Lung microvascular endothelial cell (primary cell): ENCODE measurements at regions not wholly inside any gene's neighbourhood (a gene's known extent, or its start where the extent isn't known, plus 50 kb on each side); places are given as distances from the start of the nearest gene placed in this dataset.
"Not testable (repeated sequence)": the region's sequence is repeated elsewhere in the genome, so short reads cannot be mapped to it uniquely, and the experiment has no call there.

ENCODE experiments used
- DNase-seq, 2 donors: peaks; one replicate each; pipeline versions ENCODE4 v3.0.0 to v3.0.0-alpha.2; 2010; ENCODE audit warnings: low read depth in 2 of 2

DNA sequence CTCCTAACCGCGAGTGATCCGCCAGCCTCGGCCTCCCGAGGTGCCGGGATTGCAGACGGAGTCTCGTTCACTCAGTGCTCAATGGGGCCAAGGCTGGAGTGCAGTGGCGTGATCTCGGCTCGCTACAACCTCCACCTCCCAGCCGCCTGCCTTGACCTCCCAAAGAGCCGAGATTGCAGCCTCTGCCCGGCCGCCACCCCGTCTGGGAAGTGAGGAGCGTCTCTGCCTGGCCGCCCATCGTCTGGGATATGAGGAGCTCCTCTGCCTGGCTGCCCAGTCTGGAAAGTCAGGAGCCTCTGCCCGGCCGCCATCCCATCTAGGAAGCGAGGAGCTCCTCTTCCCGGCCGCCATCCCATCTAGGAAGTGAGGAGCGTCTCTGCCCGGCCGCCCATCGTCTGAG, 58.8 kb upstream of the ANKRD30BL start:
- not testable (repeated sequence) for DNase-seq

DNA sequence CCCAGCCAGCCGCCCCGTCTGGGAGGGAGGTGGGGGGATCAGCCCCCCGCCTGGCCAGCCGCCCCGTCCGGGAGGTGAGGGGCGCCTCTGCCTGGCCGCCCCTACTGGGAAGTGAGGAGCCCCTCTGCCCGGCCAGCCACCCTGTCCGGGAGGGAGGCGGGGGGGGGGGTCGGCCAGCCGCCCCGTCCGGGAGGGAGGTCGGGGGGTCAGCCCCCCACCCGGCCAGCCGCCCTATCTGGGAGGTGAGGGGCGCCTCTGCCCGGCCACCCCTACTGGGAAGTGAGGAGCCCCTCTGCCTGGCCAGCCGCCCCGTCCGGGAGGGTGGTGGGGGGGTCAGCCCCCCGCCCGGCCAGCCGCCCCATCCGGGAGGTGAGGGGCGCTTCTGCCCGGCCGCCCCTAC, 60.1 kb upstream of the ANKRD30BL start:
- DNase-seq = not testable (repeated sequence)

DNA sequence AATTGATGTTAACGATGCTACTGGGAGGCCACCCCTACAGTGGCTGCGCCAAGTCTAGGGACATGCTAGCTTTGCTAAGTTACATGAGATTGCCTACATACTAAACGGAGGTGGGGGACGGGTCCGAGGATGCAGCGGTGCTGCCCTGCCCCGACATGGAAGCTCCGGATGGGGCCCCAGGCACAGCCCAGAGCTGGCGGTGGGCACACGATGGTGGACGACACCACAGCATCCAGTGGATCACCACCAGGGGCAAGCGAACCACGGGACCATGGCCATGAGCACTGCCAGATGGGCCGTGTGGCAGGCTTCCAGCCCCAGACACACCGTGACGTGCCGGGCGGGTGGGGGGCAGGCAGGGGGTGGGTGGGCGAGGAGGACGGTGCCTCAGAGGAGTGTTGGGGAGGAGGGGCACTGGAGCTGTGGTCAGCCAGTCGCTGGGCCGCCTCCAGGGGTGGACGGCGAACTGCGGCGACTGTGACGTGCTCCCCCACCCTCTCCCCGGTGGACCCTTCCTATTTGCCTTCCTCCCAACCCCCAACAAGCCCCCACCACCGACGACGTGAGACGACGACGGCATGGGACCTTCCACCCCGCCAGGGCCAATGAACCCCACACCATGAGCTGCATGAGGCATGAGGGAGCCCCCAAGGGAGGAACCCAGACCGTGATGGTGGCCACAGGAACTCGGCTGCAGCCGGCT, 90.6 kb upstream of the ANKRD30BL start:
- DNase-seq = no peak

DNA sequence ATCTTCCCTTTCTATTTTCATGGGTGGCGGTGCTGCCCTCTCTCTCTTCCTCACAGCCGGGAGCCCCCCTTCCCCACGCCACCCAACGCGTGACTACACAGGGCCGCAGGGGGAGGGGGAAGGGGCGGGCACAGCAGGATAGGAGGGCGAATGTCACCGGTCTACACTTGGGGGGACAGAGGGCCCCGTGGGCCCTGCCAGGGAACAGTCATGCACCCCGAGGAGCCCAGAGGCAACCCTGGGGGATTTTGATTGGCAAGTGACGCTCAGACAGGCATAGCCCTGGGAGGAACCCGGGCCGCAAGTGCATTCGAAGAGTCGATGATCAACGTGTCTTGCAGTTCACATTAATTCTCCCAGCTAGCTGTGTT, 91.1 kb upstream of the ANKRD30BL start:
- no peak for DNase-seq

DNA sequence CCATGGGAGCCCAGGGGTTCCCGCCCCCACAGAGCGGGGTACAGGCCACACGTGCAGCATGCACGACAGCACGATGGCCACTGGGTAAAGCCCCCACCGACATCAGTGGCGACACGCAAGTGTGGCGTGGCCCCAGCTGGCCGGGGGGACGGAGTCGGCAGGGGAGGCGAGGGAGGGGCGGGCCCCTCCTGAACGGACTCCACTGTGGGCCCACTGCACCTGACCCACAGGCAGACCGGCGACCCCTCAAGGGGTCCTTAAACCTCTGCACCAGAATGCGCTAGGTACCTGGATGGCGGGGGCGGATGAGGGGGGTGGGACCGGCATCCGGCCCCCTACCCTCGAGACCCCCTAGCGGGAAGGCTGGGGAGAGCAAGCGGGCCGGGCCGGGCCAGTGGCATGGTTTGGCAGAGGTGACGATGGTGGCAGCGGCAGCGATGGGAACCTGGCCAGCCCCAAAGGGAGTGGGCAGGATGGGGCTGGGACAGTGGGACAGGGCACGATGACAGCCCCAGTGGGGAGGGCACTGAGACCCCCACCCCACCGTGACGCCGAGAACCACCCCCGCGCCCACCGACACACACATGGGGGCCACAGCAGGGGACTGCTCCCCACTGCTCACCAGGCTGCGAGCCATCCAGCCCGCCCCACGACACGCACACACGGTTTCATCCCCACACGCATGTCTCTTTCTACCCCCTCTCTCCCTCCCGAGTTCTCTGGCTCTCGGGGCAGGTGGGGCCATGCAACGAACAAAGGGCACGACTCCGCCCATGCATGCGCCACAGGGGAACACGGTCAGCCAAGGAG, 91.9 kb upstream of the ANKRD30BL start:
- no peak for DNase-seq

DNA sequence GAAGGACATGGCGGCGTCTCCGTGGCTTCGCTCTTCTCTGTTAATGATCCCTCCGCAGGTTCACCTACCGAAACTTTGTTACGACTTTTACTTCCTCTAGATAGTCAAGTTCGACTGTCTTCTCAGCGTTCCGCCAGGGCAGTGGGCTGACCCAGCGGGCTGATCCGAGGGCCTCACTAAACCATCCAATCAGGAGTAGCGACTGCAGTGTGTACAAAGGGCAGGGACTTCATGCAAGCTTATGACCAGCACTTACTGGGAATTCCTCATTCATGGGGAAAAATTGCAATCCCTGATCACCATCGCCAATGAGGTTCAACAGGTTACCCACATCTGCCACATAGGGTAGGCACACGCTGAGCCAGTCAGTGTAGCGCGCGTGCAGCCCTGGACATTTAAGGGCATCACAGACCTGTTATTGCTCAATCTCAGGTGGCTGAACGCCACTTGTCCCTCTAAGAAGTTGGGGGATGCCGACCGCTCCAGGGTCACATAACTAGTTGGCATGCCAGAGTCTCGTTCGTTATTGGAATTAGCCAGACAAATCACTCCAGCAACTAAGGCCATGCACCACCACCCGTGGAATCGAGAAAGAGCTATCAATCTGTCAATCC, 92.7 kb upstream of the ANKRD30BL start:
- not testable (repeated sequence) for DNase-seq

DNA sequence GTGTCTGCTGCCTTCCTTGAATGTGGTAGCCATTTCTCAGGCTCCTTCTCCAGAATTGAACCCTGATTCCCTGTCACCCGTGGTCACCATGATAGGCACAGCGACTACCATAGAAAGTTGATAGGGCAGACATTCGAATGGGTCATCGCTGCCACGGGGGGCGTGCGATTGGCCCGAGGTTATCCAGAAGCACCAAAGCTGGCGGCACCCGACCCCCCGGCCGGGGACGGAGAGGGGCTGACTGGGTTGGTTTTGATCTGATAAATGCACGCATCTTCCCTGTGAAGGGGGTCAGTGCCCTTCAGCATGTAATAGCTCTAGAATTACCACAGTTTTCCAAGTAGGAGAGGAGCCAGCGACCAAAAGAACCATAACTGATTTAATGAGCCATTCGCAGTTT, 94.0 kb upstream of the ANKRD30BL start:
- no peak for DNase-seq

DNA sequence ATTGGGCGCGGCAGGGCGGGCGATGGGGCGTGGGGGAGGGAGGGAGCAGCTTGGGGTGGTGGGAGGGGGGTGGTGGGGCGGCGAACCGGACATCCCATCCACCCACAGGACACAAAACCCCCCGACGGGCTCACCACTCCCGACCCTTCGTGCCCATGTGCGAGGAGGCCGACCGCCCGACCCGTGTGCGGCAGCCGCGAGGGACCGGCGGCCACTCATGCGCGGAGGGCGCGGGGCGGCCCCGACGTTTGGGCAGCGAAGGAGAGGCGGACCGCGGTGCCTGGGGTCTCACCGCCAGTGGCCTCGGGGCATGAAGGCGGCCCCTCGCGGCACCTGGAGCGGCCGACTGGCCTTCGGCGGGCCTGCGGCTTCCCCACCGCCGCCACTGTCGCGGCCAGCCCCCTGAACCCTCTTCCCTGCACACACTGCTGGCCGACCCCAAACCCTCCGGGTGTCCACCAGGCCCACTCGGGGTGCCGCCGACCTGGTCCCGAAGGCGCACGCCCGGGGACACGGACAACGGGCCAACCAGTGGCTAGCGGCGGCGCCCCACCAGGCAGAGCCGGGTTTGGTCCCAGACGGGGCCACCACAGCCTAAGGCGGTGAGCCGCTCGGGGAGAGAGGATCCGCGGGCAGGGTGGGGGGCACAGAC, 94.6 kb upstream of the ANKRD30BL start:
- no peak for DNase-seq

DNA sequence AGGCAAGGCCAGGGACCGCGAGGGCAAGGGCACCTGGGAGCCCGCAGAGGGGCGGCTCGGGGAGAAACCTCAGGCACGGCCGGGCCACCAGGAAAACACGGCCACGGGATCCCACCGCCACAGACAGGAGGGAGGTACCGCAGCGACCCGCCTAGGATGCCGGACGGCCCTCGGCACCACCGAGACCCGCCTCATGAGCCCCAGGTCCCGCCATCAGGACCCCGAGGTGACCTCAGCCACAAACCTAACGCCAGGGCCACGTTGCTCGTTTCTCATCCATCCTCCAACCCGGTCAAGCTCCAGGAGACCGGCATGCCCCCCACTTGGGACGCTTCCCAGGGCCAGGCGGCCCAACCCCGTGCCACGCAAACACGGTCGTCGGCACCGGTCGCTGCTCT, 95.2 kb upstream of the ANKRD30BL start:
- not testable (repeated sequence) for DNase-seq

DNA sequence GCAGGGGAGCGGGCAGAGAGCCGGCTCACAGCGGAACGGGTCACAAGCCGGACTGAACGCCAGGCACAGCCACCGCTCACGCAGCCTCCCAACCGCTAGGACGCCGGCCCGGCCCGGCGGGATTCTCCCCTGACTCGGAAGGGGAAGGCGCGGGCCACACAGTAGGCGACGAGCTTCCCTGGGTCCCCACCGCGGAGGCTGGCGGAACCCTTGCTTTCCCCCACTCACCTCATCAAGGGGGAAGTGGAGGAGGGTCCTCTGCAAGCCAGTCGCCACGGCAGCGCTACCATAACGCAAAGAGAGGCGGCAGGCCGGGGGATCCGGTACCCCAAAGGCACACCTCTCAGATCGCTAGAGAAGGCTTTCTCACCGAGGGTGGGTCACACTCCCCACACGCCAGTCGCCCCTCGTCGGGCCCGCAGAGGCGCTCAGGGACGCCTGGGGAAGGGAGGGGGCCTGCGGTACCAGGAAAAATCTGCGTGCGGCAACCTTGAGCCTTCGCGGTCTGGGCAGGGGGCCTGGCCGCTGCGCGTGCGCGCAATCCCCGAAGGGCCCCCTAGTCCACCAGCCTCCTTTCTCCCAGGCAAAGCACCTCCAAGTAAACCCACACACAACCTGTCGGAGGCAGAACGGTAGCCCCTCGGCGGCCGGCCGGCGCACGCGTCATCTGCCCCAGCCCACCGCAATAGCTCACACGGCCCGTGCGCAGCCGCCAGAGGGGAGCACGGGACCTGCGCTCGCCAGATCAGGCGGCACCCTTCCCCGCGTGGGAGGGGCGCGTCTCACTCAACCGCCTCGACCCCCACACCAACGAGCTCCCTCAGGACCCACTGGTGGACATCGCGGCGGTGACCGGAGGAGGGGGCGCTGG, 95.8 kb upstream of the ANKRD30BL start:
- DNase-seq = not testable (repeated sequence)

DNA sequence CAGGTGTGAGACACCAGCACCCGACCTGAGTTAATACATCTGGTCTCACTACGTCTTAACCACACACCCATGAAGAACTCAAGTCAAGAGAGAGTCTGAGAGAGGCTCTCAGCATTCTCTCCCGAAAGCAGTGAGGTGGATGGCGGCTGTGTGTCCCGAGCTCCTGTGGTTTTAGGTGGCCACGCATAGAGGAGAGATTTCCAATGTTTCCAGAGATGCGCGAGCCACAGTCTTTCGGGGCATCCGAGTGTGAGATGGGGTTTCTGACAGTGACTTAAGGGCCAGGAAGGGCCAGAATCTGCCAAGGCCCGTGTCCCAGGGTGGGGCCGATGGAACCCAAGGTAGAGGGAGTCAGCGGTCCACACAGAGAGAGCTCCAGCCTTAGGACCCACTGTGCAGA, 97.5 kb upstream of the ANKRD30BL start:
- DNase-seq = not testable (repeated sequence)

DNA sequence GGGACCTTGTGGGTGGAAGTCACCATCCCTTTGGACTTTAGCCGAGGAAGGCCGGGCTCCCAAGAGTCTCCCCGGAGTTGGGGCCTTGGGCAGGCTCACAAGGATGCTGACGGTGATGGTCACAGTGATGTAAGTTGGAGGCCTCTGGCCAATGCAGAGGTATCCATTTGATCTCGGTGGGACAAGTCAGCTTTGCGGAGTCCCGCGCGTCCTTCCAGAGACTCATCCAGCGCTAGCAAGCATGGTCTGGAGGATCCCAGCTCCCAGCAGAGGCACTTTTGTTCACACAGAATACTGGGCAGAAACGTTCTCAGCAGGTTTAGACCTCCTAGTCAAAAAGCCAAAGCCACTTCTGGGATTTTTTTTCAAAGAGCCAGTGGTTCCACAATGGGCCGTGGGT, 103.8 kb upstream of the ANKRD30BL start:
- not testable (repeated sequence) for DNase-seq

DNA sequence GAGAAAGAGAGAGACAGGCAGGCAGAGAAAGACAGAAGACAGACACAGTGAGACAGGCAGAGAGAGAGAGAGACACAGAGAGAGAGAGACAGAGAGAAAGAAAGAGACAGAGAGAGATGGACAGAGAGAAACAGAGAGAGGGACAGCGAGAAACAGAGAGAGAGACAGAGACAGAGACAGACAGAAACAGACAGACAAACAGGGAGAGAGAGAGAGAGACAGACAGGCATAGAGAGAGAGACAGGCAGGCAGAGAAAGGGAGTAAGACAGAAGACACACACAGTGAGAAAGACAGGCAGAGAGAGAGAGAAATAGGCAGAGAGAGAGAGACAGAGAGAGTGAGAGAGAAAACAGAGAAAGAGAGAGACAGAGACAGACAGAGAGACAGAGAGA, 105.3 kb upstream of the ANKRD30BL start:
- DNase-seq = no peak

DNA sequence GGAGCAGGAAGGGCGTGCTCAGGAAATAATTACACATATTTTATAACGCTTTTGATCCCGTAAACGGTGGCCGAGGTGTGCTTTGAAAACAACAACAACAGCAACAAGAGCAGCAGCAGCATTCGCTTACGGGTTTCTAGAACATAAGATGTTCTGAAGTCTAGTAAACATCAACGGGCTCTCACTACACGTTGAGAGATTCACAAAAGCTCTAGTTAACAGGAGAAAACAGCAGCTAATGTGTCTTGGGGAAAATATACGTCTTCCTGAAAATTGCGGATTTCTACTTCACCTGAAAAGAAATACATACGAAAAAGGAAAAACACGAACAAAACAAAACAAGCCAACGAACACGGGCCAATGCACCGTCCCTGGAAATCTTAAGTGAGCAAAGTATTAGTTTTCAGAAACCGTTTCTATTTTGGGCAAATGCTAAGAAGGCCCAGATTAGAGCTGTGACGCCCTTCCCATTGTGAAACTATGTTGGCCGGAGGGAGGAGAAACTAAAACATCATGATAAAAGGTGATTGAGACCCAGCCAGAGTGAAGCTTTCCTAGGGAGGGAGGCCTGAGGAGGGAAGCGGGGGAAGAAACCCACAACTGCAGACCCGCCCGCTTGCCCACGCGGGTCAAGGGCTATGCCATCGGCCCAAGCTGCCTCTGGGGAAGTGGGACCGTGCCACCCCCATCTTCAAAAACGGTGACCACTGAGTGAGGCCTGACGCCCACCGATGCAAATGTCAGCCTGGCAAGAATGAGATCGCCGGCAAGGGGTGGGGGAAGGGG, 105.9 kb upstream of the ANKRD30BL start:
- DNase-seq = not testable (repeated sequence)

DNA sequence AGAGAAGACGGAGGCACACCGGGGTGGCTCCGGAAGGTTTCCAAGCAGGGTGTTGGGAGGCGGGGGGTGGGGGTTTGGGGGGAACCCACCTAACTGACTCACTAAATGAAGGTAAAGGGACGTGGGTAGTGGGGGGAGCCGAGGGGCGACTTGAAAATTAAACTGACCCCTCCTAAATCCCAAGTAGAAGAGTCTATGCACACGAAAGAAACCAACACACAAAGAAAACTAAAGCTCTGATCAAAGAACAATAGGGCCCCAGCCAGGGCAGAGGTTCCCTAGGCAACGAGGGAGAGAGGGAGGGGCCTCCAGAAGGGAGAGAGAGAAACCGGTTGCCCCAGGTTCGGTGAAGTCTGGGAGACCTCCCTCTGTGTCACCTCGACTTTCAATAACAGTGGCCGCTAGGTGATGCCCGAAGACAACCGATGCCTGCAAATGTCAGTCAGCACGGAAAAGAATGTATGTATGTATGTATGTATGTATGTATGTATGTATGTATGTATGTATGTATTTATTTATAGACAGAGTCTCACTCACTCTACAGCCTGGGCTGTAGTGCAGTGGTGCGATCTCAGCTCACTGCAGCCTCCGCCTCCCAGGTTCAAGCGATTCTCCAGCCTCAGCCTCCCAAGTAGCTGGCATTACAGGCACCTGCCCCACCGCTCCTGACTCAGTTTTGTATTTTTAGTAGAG, 106.7 kb upstream of the ANKRD30BL start:
- DNase-seq = peak; percentile 23 to 31

DNA sequence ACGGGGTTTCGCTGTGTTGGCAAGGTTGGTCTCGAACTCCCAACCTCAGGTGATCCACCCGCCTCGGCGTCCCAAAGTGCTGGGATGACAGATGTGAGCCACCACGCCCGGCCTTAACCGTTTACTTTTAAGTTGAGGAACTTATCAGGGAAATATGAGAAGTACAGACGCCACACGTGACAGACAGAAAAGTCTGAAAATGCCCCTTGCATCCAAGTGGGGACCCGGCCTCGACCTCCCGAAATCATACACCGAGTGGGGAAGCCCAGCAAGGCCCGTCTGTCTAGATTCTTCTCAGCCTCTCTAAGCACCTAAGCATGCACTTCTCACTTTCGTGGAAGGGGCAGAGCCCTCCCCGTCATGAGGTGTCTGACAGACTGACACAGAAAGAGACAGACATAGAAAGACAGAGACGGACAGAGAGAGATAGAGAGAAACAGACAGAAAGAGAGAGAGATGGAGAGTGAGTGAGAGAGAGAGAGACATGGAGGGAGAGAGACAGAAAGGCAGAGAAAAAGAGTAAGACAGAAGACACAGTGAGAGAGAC, 107.3 kb upstream of the ANKRD30BL start:
- no peak for DNase-seq

DNA sequence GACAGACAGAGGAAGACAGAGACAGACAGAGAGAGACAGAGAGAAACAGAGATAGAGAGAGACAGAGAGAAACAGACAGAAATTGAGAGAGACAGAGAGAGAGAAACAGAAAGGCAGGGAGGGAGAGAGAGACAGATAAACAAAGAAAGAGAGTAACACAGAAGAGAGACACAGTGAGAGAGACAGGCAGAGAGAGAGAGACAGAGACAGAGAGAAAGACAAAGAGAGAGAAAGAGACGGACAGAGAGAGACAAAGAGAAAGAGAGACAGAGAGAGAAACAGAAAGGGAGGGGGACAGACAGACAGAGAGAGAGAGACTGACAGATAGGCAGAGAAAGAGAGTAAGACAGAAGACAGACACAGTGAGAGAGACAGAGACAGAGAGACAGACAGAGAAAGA, 108.5 kb upstream of the ANKRD30BL start:
- DNase-seq = no peak

DNA sequence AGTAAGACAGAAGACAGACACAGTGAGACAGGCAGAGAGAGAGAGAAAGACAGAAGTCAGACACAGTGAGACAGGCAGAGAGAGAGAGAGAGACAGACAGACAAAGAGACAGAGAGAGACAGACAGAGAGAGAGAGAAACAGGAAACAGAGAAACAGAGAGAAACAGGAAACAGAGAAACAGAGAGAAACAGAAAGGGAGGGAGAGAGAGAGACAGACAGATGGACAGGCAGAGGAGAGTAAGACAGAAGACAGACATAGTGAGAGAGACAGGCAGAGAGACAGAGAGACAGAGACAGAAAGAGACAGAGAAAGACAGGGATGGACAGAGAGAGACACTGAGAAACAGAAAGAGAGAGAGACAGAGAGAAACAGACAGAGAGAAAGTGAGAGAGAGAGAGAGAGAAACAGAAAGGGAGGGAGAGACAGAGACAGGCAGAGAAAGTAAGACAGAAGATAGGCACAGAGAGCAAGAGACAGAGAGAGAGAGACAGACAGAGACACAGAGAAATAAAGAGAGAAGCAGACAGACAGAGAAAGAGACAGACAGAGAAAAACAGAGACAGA, 109.3 kb upstream of the ANKRD30BL start:
- no peak for DNase-seq

DNA sequence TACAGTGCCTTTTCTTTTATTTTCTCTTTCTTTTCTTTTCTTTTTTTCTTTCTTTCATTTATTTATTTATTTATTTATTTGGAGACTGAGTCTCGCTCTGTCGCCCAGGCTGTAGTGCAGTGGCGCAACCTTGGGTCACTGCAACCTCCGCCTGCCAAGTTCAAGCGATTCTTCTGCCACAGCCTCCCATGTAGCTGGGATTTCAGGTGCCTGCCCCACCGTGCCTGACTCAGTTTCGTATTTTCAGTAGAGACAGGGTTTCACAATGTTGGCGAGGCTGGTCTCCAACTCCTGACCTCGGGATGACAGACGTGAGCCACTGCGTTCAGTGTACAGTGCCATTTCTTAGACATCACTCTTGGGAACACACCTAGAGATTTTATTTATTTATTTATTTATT, 110.0 kb upstream of the ANKRD30BL start:
- DNase-seq = not testable (repeated sequence)
